GM23248 (cell line): ENCODE measurements at regions not wholly inside any gene's neighbourhood (a gene's known extent, or its start where the extent isn't known, plus 50 kb on each side); places are given as distances from the start of the nearest gene placed in this dataset.

Source experiments
- DNase-seq: peaks from one replicate; pipeline ENCODE4 v3.0.0-alpha.2; 2015
- H2AFZ ChIP-seq: fragments of 200-600 bp; sonication (generic); 2 replicates; pipeline ENCODE4 v1.6.1; 2016; ENCODE audit warnings: antibody characterized with exemption
- H3F3A ChIP-seq: fragments of 200-600 bp; sonication (generic); 2 replicates; pipeline ENCODE4 v1.6.1; 2016; ENCODE audit warnings: mild to moderate bottlenecking, antibody characterized with exemption, mixed run types; ENCODE audit not compliant: insufficient read depth
- H3K27ac ChIP-seq: fragments of 200-600 bp; sonication (generic); 2 replicates; pipeline ENCODE4 v1.5.1; 2016; ENCODE audit warnings: mild to moderate bottlenecking
- H3K27me3 ChIP-seq: fragments of 200-600 bp; sonication (generic); replicated peaks from 2 replicates; pipeline ENCODE4 v1.6.1; 2016; ENCODE audit warnings: mild to moderate bottlenecking; ENCODE audit not compliant: insufficient read depth
- H3K36me3 ChIP-seq: fragments of 200-600 bp; sonication (generic); 2 replicates; pipeline ENCODE4 v1.6.1; 2016; ENCODE audit warnings: low read depth, mild to moderate bottlenecking
- H3K4me1 ChIP-seq: fragments of 200-600 bp; sonication (generic); 2 replicates; pipeline ENCODE4 v1.6.1; 2016; ENCODE audit warnings: mild to moderate bottlenecking; ENCODE audit not compliant: insufficient read depth
- H3K4me2 ChIP-seq: fragments of 200-600 bp; sonication (generic); one replicate; pipeline ENCODE4 v1.6.1; 2016; ENCODE audit warnings: mild to moderate bottlenecking; ENCODE audit not compliant: unreplicated experiment
- H3K4me3 ChIP-seq: fragments of 200-600 bp; sonication (generic); 2 replicates; pipeline ENCODE4 v1.5.1; 2016; ENCODE audit warnings: mild to moderate bottlenecking
- H3K79me2 ChIP-seq: fragments of 200-600 bp; sonication (generic); 2 replicates; pipeline ENCODE4 v1.6.1; 2016; ENCODE audit warnings: mild to moderate bottlenecking; ENCODE audit not compliant: insufficient read depth
- H3K9ac ChIP-seq: fragments of 200-600 bp; sonication (generic); 2 replicates; pipeline ENCODE4 v1.6.1; 2016; ENCODE audit warnings: mild to moderate bottlenecking
- H3K9me2 ChIP-seq: fragments of 200-600 bp; sonication (generic); 2 replicates; pipeline ENCODE4 v1.6.1; 2016; ENCODE audit warnings: mixed run types, mild to moderate bottlenecking, moderate library complexity; ENCODE audit not compliant: insufficient read depth
- H3K9me3 ChIP-seq: fragments of 200-600 bp; sonication (generic); one replicate; pipeline ENCODE4 v1.6.1; 2017; ENCODE audit warnings: low read depth
- H4K20me1 ChIP-seq: fragments of 200-600 bp; sonication (generic); 2 replicates; pipeline ENCODE4 v1.6.0; 2016; ENCODE audit not compliant: insufficient read depth
- EZH2 ChIP-seq: fragments of 200-600 bp; sonication (generic); IDR thresholded peaks from 2 replicates; pipeline ENCODE4 v1.6.1; 2018; ENCODE audit warnings: antibody characterized with exemption, mild to moderate bottlenecking; ENCODE audit not compliant: insufficient read depth, poor library complexity, severe bottlenecking
- EZH2phosphoT487 ChIP-seq: fragments of 200-600 bp; sonication (generic); IDR thresholded peaks from 2 replicates; pipeline ENCODE4 v1.6.1; 2018; ENCODE audit warnings: antibody characterized with exemption, moderate library complexity, mild to moderate bottlenecking, low read depth; ENCODE audit not compliant: insufficient read depth
- WGBS, 2 experiments: methylation state at CpG; one replicate each; pipeline ENCODE4 v1.1.6; 2015 to 2017; ENCODE audit warnings: low lambda C conversion rate in 2 of 2, low coverage in 1 of 2; ENCODE audit errors: missing lambda C conversion rate in 2 of 2; 5-methylcytosine and 5-hydroxymethylcytosine counted together
- in situ Hi-C: fragments of 300-500 bp; cut with MboI; formaldehyde crosslinking; loops from 2 replicates; pipeline ENCODE4 v1.15.0; 2020

GRCh38 chr5:162301356-162301755 is 233.8 kb downstream of the GABRG2 start:
- Histone ChIP-seq H3F3A (no peaks in the 10 kb centered on the region), H3K4me2 (no peak overlapping the region), H3K9ac (no peak overlapping the region), H3K36me3 (no peaks in the 10 kb centered on the region), H3K4me1 (no peaks in the 10 kb centered on the region), H3K27me3 (no peaks in the 10 kb centered on the region), H4K20me1 (no peaks in the 10 kb centered on the region), H3K4me3 (no peak overlapping the region), H3K9me2 (no peaks in the 10 kb centered on the region), H3K9me3 (no peaks in the 10 kb centered on the region), H3K79me2 (no peaks in the 10 kb centered on the region), H3K27ac (no peak overlapping the region), H2AFZ (no peak overlapping the region)
- DNase-seq = no peak
- TF ChIP-seq EZH2phosphoT487 = no peak
- TF ChIP-seq EZH2 = no peak
- in situ Hi-C loops = no loop called here

DNA sequence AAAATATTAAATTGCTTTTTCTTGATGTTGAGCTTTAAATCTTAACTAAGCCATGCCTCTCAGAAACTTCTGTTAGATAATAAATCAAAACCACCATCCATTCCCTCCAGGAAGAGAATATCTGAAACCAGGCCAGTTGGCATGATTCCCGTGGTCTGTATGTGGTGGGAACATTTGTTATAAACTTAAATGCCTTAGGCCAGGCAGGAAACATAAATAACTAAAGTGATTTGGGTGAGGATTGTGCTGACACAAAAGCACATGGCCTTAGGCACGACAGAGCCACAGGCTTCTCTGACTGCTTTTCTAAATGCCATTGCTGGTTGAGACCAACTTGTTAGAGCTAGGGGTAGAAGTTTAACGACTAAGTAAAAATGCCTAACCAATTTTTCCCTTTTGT is 255.9 kb downstream of the GABRG2 start:
- 3% methylated on average over 3 of the region's 3 CpGs for WGBS, 2 experiments
- DNase-seq = no peak
- Histone ChIP-seq H3K9ac (no peak overlapping the region), H3F3A (no peaks in the 10 kb centered on the region), H3K4me3 (no peak overlapping the region), H3K27ac (no peak overlapping the region), H3K4me1 (no peaks in the 10 kb centered on the region), H3K27me3 (no peaks in the 10 kb centered on the region), H3K9me3 (peaks cover 3% of the 10 kb centered on the region), H3K79me2 (no peaks in the 10 kb centered on the region), H3K4me2 (no peak overlapping the region), H4K20me1 (no peaks in the 10 kb centered on the region), H3K9me2 (no peaks in the 10 kb centered on the region), H3K36me3 (no peaks in the 10 kb centered on the region), H2AFZ (no peak overlapping the region)
- no peak for TF ChIP-seq EZH2phosphoT487
- no peak for TF ChIP-seq EZH2
- in situ Hi-C loops = no loop called here

DNA sequence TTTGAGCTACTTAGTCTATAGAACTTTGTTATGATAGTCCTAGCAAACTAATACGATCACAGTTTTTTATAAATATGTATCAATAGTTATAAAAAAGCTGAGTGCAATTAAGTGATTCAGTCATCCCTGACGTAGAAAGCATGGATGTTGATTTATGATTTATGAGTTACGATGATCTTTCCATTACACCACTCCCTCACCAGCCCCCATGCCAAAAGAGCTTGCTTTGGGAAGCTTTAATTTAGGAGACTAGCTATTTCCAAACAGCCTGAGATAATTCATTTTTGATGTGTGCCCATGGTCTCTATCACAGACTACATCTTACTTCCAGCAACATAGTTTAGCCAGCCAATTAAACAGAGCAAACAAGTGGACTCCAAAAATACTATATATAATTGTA is 256.8 kb downstream of the GABRG2 start:
- no peaks in the 10 kb centered on the region for H4K20me1 ChIP-seq
- H2AFZ ChIP-seq = no peak overlapping the region
- no peak for TF ChIP-seq EZH2phosphoT487
- TF ChIP-seq EZH2 = no peak
- H3K9ac ChIP-seq = no peak overlapping the region
- no peak overlapping the region for H3K27ac ChIP-seq
- H3K79me2 ChIP-seq = no peaks in the 10 kb centered on the region
- peaks cover 3% of the 10 kb centered on the region for H3K9me3 ChIP-seq
- no peaks in the 10 kb centered on the region for H3F3A ChIP-seq
- in situ Hi-C loops = no loop called here
- H3K4me1 ChIP-seq = no peaks in the 10 kb centered on the region
- WGBS, 2 experiments = 4 to 10% methylated on average over 3 of the region's 3 CpGs
- no peaks in the 10 kb centered on the region for H3K27me3 ChIP-seq
- DNase-seq = no peak
- no peak overlapping the region for H3K4me2 ChIP-seq
- H3K9me2 ChIP-seq = no peaks in the 10 kb centered on the region
- no peaks in the 10 kb centered on the region for H3K36me3 ChIP-seq
- no peak overlapping the region for H3K4me3 ChIP-seq

GRCh38 chr5:162325143-162325727 is 257.7 kb downstream of the GABRG2 start:
- peaks cover 3% of the 10 kb centered on the region for H3K9me3 ChIP-seq
- H3K9ac ChIP-seq = no peak overlapping the region
- no peak overlapping the region for H3K4me2 ChIP-seq
- DNase-seq = no peak
- H3K27me3 ChIP-seq = no peaks in the 10 kb centered on the region
- H3K36me3 ChIP-seq = no peaks in the 10 kb centered on the region
- 6 to 9% methylated on average over 3 of the region's 3 CpGs for WGBS, 2 experiments
- H3K9me2 ChIP-seq = no peaks in the 10 kb centered on the region
- H4K20me1 ChIP-seq = no peaks in the 10 kb centered on the region
- H3F3A ChIP-seq = no peaks in the 10 kb centered on the region
- H3K4me3 ChIP-seq = no peak overlapping the region
- TF ChIP-seq EZH2phosphoT487 (no peak), EZH2 (no peak)
- H3K4me1 ChIP-seq = no peaks in the 10 kb centered on the region
- no peak overlapping the region for H3K27ac ChIP-seq
- in situ Hi-C loops = no loop called here
- no peak overlapping the region for H2AFZ ChIP-seq
- H3K79me2 ChIP-seq = no peaks in the 10 kb centered on the region

DNA sequence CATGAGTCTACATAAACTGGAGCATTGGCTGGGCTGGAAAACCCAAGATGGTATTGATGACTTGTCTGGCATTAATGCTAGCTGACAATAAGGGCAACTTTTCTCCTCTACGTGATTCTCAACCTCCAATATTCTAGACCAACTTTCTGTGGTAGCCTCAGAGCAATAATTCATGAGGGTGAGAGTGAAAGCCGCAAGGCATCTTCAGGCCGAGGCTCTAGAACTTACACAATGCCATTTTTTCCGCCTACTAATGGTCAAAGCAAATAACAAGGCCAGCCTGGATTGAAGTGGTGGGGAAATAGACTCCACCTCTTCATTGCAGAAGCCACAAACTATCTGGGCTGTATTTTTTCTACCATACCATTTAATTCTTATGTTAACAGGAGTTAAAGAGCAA is 267.4 kb downstream of the GABRG2 start:
- no peak for DNase-seq
- in situ Hi-C loops = no loop called here
- Histone ChIP-seq H3K4me1 (no peaks in the 10 kb centered on the region), H3K9me3 (no peaks in the 10 kb centered on the region), H2AFZ (no peak overlapping the region), H3K9me2 (no peaks in the 10 kb centered on the region), H3K79me2 (no peaks in the 10 kb centered on the region), H3K4me2 (no peak overlapping the region), H3K4me3 (no peak overlapping the region), H3K36me3 (no peaks in the 10 kb centered on the region), H3K9ac (no peak overlapping the region), H3F3A (no peaks in the 10 kb centered on the region), H3K27ac (no peak overlapping the region), H3K27me3 (no peaks in the 10 kb centered on the region), H4K20me1 (no peaks in the 10 kb centered on the region)
- WGBS, 2 experiments = 34 to 35% methylated on average over 4 of the region's 4 CpGs
- TF ChIP-seq EZH2phosphoT487 (no peak), EZH2 (no peak)
